ENCODE measurements at regions not wholly inside any gene's neighbourhood (a gene's known extent, or its start where the extent isn't known, plus 50 kb on each side); places are given as distances from the start of the nearest gene placed in this dataset.

- TF ChIP-seq FOXM1 (IDR thresholded peaks at IDR 0.05; ENCODE audit: borderline replicate concordance) (no peak), L3MBTL2 (conservative IDR thresholded peaks at IDR 0.05) (no peak), LEF1 (IDR thresholded peaks at IDR 0.05; ENCODE audit: borderline replicate concordance) (no peak), SUZ12 (IDR thresholded peaks at IDR 0.05) (no peak), SP1 (IDR thresholded peaks at IDR 0.05) (no peak), FOXK2 (IDR thresholded peaks at IDR 0.05) (no peak), TARDBP (IDR thresholded peaks at IDR 0.05) (no peak), HDGF (IDR thresholded peaks at IDR 0.05; ENCODE audit: borderline replicate concordance) (no peak), BHLHE40 (IDR thresholded peaks at IDR 0.05; ENCODE audit: borderline replicate concordance) (no peak), NFRKB (IDR thresholded peaks at IDR 0.05) (no peak), ARNT (IDR thresholded peaks at IDR 0.05) (no peak), PKNOX1 (IDR thresholded peaks at IDR 0.05) (no peak)
These were observed 305.5 kb upstream of the SEMA6A start for GRCh38 chr5:116880150-116880549.

All from HEK293T (cell line).